SIG-M5 (cell line): ENCODE measurements at regions not wholly inside any gene's neighbourhood (a gene's known extent, or its start where the extent isn't known, plus 50 kb on each side); places are given as distances from the start of the nearest gene placed in this dataset.

Experiments
- DNase-seq: peaks from one replicate; lab custom pipeline; 2025; lab: John Stamatoyannopoulos, UW

DNA sequence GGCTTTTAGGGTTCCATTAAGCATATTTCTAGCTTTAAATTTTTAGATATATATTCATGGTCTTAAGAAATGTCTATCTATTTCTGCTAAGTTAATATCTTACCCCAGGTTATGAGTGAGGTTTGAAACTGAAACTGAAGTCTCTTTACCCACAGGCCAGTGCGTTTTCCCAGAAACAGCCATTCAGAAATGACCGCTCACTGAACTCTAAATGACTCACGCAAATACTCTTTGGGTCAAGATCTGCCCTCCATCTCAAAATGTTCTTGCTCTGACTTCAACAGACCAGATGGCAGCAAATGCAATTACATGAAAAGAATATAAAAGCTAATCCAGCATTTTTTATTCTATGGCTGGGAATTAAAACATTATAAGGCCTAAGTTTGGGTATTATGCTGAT, 315.2 kb downstream of the TDRD15 start:
- no peak for DNase-seq

DNA sequence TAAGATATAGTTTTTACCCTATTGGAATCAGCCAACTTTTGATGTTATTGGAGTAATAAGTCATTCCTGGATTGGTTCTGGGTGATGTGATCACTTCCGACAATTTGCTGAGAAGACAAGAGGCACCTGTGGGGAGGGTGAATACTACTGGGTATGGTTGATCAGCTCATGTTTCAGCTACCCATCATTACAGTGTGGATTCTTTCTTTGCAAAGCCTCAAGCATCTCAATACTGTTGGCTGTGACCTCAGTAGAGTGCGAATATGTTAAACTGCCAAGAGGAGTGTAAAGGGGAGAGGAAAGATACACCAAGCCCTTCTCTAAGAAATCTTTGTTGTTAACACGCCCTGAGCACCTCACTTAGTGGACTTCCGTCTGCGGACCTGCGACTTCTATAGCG, 317.7 kb downstream of the TDRD15 start:
- DNase-seq = no peak

DNA sequence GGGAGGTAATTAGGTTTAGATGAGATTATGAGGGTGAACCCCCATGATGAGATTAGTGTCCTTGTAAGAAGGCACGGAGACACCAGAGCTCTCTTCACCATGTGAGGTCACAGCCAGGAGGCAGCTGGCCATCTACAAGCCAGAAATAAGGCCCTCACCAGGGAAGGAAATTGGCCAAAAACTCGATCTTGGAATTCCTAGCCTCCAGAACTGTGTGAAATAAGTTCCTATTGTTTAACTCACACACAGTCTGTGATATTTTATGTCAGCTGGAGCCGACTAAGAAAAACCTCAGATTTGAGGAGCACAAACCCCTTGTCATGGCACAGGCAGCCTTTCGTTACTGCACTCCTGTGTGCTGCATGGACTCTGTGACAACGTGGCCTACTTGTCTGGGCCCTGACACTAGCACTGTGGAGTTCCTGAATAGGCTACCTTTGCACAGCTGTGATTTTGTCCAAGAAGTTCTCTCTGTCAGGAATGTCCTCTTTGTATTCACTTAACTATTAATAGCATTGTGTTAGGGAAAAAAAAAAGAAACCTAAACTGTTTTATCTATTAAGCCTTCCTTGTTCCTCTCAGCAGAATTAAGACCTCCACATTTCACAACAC, 319.8 kb downstream of the TDRD15 start:
- DNase-seq = no peak

DNA sequence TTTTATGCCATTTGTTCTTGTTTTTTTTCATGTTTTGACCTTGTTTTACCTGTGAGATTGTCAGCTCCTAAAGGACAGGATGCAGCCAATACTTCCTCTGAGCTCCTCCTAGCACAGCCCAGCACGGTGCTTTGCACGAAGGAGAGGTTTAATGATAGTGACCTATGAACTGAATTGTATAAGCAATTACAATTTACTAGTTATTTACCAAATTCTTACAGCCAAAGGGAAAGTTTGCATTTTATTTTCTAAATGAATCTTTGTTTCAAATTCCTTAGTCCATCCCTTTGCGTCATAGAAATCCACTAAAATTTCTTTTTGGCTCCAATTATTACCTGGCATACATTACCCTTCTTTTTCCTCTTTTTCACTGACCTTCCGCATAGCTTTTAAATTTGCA, 326.1 kb downstream of the TDRD15 start:
- DNase-seq = no peak

DNA sequence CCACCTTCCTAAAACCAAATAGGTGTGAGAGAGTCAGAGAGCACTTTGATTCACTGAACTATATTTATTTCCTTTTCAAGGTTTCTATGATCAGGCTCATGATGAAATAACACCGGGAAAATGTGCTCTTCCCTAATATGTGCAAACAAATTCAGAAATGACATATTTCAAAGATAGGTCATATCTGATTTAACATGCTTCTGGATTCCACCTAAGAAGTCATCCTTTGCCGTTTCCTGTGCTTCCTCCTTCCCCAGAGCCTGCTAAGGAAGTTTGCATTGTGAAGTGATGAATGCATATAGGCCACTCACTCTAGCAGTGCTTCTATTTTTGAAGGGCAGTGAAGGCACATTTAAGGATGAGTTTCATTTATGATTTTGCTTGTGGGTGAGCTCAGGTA, 327.6 kb downstream of the TDRD15 start:
- no peak for DNase-seq

DNA sequence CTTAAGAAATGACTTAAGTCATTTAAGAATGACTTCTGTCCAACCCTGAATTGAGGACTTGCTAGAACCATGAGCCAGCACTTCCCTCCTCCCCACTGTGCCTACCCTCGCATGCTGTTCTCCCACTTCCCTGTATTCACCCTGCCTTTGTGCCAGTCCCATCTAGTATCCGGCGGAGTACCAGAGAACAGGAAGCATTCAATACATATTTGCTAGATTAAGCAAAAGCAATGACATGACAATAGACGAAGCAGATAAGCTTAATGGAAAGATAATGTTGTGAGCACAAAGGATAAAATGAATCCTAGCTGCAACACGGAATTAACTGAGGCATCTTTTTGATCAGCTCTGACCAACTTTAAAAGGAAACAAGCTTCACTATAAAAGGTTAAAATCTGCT, 328.5 kb downstream of the TDRD15 start:
- no peak for DNase-seq

DNA sequence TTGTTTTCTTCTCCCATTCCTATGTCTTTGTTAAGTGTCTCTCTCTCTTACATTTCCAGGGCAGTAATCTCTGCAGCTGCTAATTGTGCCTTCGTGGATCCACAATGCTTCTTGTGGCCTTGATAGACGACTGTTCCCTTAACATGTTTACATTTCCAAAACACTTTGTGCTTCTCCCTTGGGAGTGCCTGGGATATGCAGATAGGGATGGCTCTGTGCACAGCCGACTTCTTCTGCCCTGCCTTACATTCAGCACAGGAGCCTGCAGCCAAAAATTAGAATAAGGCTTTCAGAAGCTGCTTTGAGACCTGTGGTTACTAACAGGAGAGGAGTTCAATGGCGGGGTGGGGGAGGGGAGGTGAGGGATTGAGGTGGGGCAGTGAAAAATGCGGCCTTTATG, 328.9 kb downstream of the TDRD15 start:
- DNase-seq = no peak

DNA sequence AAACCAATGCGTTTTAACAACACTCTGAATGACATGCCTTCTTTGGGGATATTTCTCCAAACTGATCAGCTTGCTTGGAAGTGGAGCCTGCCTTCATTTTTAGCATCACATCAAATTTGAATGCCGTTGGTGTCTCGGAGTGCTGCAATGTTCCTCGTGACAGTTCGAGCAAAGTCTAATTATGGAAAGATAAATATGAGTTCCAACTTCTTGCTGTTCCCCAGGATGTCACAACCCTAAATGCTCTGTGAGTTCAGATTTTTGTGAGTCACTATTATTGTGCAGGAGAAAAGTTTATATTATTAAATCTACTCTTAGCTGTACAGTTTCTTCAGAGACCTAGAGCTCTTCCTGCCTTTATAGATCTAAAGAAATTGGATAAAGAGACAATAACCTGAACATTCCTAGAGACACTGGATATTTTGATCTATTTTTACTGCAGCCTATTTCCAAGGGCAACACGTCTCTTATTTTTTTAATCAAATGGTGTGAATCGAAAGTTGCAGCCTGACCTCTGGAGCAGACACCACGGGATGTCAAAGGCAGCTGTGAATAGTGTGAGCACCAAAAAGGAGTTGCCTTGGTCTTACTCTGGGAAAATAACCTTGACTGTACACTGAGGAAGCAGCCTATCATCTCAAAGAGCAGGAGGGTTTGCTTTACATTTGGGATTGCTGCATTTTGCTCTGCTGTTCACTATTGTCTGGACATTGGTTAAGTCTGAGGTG, 330.1 kb downstream of the TDRD15 start:
- DNase-seq = no peak

DNA sequence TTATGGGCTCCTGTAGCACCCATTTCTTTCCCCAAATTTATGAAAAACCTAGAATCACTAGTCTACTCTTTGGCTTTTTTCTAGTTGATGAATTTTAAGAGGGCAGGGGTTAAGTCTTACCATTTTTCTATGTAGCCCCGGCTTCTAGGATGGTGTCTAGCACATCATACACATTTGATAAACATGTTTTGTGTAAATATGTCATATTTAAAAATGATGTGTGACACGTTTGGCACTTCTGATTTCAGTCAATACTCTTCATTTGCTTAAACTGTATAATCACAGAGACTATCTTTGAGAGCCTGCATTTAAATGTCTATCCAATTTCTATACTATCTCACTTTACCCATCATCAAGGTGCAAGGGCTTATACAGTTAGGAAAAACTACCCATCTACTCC, 331.1 kb downstream of the TDRD15 start:
- DNase-seq = no peak

DNA sequence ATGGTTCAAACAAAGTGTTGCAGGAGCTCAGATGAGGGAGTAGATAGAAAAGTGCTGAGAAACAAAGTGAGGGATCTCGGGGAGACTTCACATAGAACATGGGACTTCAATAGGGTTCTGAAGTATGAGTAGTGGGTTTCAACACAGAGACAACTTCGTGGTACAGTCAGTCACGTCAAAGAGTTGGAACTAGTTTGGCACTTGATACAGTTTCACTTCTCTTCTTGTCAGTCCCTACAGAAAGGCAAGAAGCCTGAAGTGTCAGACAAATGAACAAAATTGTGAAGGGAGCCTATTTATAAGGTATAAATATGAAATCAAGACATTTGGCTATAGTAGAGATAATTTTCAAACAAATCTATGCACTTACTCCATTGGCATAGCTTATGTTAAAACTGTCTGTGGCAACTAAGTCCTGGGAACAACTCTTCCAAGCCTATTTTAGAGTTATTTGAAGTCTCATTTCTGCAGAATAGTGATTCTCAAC, 338.0 kb downstream of the TDRD15 start:
- DNase-seq = no peak

DNA sequence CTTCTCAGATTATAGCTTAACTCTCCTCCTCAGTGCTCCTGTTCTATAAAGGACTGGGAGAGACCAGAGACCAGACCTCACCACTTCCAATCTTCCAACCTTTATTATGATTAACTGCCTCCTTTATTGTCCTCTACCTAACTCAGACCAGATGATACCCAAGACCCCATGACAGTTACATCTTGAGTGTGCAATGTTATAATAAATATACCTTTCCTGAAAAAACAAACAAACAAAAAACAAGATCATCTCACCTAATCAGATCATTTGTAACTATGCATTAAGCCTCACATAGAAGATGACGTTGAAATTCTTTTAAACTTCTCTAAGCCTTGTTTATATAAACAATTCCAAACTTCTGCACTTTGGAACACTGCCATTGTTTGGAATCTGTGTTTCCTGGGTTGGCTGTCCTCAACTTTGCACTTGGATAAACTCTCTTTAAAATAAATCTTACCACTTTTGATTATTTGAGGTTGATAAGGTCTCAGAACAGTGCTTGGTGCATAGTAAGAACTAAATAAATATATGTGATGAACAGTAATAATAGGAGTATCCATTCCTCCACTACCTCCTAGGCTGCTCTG, 342.7 kb downstream of the TDRD15 start:
- DNase-seq = no peak

DNA sequence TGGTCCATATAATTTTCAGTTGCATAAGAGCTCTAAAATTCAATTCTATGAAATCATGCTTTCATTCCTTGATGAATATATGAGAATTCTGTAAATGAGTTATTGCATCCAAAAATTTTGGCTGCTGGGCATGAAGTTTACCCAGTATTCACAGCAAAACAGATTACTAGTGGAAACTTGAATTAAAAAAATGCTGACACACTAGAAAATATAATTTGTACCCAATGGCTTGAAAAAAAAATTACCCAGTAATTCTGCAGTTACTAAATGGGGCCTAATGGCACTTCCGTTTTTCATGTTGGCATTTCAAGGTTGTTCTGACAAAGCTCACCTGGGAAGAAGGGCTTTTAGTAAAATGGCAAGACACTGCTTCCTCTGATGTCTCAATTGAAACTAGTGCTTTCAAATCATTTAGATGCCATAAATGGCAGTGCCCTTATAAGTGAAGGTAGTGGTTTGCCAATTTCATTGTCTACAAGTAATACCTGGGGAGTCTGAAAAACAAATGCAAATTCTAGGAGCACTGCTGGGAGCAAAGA, 343.6 kb downstream of the TDRD15 start:
- no peak for DNase-seq

DNA sequence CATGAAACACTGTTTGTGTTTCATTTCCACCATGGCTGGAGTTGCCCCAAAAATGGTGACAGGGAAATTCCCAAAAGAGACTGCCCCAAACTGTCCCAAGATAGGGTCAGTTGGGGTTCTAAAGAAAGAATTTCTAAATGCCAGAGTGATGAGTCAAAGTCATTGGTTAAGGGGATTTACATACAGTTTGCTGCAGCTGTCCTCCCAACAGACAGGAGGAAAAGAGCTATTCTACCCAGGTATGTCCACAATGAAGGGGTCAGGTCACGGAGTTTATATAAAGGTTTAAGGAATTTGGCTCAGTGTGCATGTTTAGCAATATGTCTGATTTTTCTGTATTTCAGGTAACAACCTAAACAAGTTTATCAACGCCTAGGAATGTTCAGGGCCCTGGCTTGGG, 344.1 kb downstream of the TDRD15 start:
- no peak for DNase-seq

DNA sequence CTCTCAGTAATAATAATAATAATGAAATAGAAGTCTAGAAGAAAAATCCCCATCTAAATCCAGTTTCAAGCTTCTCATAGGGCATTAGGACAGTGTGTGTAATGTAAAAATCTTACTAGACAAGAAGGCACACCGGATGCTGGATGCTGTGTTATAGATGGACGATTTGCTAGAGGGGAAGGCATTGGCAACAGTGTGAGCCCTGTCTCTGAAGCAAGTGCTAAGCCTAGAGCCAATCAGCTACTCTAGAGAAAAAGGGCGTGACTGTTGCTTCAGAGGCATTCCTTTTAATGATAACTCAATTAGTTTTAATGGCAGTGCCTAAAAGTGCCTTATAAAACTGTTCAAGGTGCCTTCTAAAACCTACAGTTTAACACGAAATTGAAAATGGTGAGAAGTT, 344.9 kb downstream of the TDRD15 start:
- DNase-seq = no peak

DNA sequence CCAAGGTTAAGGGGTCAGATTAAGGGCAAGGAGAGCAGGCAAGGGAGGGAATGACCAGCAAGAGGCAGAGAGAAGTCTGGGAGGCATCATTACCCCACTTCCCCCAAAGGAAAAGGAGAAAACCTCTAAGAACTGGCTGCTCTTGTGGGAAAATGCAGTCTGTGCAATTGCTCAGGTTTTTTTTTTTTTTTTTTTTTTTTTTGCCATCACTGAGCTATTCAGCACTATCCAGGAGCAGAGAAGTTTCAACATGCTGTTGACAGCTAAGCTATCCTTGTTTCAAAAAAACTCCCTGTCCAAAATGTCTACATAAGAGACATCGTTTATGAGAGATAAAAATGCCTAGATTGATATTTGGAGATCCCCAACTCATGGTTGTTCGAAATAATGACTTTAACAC, 345.4 kb downstream of the TDRD15 start:
- DNase-seq = no peak

DNA sequence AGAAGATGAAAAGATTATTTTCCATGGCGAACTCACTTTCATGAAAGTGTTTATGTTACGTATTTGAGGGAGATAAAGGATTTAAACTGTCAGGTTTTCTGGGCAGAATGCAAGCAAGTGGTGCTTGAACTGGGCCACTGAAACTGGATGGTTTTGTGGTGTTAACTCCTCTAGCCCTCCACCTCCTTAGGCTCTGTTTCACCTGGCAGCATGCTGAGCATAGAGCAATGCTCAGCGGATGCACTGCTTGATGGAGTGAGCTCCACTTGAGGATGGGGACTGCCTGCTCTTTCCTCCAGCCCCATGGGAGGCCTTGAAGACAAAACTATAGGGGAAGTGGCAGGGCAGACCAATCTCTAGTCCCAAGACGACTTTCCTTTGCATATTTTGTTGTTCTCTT, 345.8 kb downstream of the TDRD15 start:
- DNase-seq = no peak

DNA sequence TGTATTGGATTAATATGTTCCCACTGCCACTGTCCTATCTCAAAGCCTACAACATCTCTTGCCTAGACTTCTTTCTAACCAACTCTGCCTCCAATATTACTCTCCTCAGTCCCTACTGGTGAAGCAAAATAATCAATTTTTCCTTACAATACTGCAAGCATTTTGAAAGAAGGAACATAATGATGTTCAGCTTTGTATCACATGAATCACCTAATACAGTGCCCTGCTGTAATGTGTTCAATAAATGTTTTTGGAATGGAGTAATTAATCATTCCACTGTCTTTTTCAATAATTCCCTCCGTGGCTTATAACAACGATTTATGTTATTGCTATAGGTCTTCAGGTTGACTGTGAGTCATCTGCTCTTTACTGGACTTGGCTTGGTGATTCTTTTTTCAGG, 356.4 kb downstream of the TDRD15 start:
- no peak for DNase-seq

DNA sequence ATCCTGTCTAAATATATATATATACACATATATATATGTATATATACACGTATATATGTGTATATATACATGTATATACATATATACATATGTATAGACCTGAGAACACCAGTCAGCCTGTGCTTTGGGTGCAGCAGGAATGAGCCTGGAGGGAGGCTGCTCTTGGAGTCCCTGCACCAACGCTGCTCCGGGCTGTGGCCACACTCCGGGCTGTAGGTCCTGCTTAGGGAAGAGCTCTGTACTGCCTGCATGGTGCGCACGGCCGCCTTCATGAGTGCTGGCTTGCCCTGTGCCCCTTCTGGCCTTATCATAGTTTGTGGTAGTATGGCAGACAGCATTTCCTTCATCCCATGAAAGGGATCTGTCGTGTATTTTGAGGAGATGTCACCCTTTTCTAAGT, 360.9 kb downstream of the TDRD15 start:
- DNase-seq = no peak

DNA sequence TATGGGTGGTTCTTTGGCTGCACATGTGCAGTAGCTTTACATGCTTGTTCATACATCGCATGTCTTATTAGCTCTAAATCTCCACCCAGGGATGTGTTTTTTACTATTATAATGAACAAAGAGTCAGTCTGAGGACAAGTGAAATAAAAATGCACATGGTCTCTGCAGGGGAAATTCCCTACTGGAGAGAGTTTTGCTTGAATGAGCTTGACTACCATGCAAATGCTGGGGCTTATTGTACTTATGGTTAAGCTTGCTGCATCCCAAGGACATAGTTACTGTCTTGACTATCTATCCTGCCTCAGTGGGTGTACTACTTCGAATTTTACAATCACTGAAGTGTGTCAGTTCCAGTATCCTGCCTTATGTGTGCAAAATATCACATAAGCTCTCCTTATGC, 362.7 kb downstream of the TDRD15 start:
- DNase-seq = no peak

DNA sequence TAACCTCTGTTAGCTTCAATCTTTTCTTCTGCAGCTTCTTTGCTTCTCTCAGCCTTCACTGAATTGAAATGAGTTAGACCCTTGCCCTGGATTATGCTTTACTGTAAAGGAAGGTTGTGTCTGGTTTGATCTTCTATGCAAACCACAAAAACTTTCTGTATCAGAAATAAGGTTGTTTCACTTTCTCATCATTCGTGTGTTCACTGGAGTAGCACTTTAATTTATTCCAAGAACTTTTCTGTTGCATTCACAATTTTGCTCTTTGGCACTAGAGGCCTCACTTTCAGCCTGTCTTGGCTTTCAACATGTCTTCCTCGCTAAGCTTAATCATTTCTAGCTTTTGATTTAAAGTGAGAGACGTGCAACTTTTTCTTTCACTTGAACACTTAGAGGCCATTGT, 365.3 kb downstream of the TDRD15 start:
- no peak for DNase-seq

DNA sequence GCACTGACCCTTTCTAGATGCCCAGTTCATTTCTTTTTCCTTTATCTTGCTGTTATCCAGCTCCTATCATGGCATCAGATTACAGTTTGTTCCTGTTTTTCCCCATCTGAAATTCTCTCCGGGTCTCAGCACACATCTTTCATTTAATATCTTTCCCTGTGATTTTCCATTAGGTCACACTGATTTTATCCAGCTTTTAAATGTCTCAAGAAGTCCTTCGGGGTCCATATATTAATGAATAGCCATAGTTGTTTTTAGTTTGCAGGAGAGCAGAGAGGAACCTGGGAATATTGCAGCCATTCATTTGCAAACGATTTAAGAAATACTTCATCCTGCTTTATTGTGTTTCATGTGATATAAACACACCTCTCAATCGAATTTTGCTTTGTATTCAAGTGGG, 374.2 kb downstream of the TDRD15 start:
- no peak for DNase-seq

DNA sequence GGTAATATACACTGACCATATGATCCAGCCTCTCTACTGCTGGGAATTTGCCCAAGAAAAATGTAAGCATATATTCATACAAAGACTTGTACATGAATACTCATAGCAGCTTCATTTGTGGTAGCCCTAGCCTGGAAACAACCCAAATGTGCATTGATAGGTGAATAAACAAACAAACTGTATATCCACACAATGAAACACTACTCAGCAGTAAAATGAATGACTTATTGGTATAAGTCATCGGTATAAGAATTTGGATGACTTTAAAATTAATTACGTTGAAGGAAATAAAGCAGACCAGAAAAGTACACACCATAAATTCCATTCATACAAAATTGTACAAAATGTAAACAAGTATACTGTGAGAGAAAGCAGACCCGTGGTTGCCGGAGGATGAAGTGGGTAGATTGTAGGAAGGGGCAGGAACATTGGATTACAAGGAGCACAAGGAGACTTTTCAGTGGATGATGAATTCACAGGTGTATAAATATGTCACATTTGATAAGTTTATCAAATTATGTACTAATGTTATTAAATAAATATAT, 376.7 kb downstream of the TDRD15 start:
- no peak for DNase-seq

DNA sequence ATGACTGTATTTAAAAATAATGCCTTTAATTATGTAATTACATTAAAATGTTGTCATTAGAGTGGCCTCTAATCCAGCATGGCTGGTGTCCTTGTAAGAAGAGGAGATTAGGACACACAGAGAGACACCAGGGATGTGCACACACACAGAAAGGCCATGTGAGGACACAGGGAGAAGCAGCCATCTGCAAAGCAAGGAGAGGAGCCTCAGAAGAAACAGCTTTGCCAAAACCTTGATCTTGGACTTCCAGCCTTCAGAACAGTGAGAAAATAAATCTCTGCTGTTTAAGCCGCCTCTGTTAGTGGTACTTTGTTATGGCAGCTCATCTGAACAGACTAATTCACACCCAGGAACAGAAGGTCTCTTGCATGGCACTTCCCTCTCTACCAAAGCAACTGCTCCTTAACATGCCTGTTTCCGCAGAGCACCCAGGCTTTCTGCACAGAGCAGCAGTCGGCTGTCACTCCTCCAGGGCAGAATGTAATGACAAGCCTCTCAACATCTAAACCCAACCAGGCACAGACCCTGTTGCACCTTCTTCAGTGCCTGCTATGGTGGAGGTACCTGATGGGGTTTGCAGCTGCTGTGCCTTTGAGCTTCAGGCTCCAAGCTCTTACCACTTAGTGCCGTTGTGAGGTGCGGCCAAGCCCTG, 377.7 kb downstream of the TDRD15 start:
- no peak for DNase-seq
